GM18511 (cell line): ENCODE measurements at regions not wholly inside any gene's neighbourhood (a gene's known extent, or its start where the extent isn't known, plus 50 kb on each side); places are given as distances from the start of the nearest gene placed in this dataset.

ENCODE experiments used
- ATAC-seq: cut with Tn5 transposase; IDR thresholded peaks from one replicate; pipeline ENCODE4 v1.9.1; 2021; ENCODE audit warnings: mild to moderate bottlenecking, moderate library complexity; ENCODE audit not compliant: unreplicated experiment

- ATAC-seq = no peak
Observed at GRCh38 chr11:92382311-92382710, 157.7 kb downstream of the FAT3 start.

- ATAC-seq = no peak
Observed at GRCh38 chr11:92383430-92383829, 158.8 kb downstream of the FAT3 start.

- ATAC-seq = no peak
Observed at GRCh38 chr11:92384358-92384757, 159.7 kb downstream of the FAT3 start.

- no peak for ATAC-seq
Observed at GRCh38 chr11:92384802-92385201, 160.2 kb downstream of the FAT3 start.

- ATAC-seq = no peak
Observed at GRCh38 chr11:92386577-92386976, 162.0 kb downstream of the FAT3 start.

- no peak for ATAC-seq
Observed at GRCh38 chr11:92387859-92388258, 163.2 kb downstream of the FAT3 start.

- ATAC-seq = no peak
Observed at GRCh38 chr11:92388380-92388779, 163.8 kb downstream of the FAT3 start.

- no peak for ATAC-seq
Observed at GRCh38 chr11:92390783-92391182, 166.2 kb downstream of the FAT3 start.

- ATAC-seq = no peak
Observed at GRCh38 chr11:92391364-92391763, 166.7 kb downstream of the FAT3 start.

GRCh38 chr11:92391808-92392207, 167.2 kb downstream of the FAT3 start:
- ATAC-seq = no peak

GRCh38 chr11:92393218-92393617, 168.6 kb downstream of the FAT3 start:
- ATAC-seq = no peak

GRCh38 chr11:92396133-92396532, 171.5 kb downstream of the FAT3 start:
- ATAC-seq = no peak

GRCh38 chr11:92397221-92397755, 172.7 kb downstream of the FAT3 start:
- no peak for ATAC-seq

- ATAC-seq = no peak
Observed at GRCh38 chr11:92399705-92400104, 175.1 kb downstream of the FAT3 start.

- no peak for ATAC-seq
Observed at GRCh38 chr11:92401520-92401919, 176.9 kb downstream of the FAT3 start.

GRCh38 chr11:92406472-92406871, 181.9 kb downstream of the FAT3 start:
- no peak for ATAC-seq

GRCh38 chr11:92409355-92409754, 184.7 kb downstream of the FAT3 start:
- ATAC-seq = no peak

- ATAC-seq = no peak
Observed at GRCh38 chr11:92409956-92410355, 185.3 kb downstream of the FAT3 start.

GRCh38 chr11:92410526-92410925, 185.9 kb downstream of the FAT3 start:
- no peak for ATAC-seq

- no peak for ATAC-seq
Observed at GRCh38 chr11:92411431-92411830, 186.8 kb downstream of the FAT3 start.

- peak; percentile 94 for ATAC-seq
Observed at GRCh38 chr11:92413757-92414513, 189.3 kb downstream of the FAT3 start.

- ATAC-seq = no peak
Observed at GRCh38 chr11:92416971-92417725, 192.5 kb downstream of the FAT3 start.
